GM20431 (cell line): ENCODE measurements at regions not wholly inside any gene's neighbourhood (a gene's known extent, or its start where the extent isn't known, plus 50 kb on each side); places are given as distances from the start of the nearest gene placed in this dataset.

Experiments used
- in situ Hi-C: fragments of 300-500 bp; cut with MseI, MboI; formaldehyde crosslinking; loops from one replicate; pipeline ENCODE4 v1.15.0; 2020; ENCODE audit warnings: low sequenced_read_pairs; ENCODE audit not compliant: unreplicated experiment

- in situ Hi-C loops = no loop called here
Measured at GRCh38 chr22:48270731-48271130, 1508.3 kb downstream of the TBC1D22A start.

DNA sequence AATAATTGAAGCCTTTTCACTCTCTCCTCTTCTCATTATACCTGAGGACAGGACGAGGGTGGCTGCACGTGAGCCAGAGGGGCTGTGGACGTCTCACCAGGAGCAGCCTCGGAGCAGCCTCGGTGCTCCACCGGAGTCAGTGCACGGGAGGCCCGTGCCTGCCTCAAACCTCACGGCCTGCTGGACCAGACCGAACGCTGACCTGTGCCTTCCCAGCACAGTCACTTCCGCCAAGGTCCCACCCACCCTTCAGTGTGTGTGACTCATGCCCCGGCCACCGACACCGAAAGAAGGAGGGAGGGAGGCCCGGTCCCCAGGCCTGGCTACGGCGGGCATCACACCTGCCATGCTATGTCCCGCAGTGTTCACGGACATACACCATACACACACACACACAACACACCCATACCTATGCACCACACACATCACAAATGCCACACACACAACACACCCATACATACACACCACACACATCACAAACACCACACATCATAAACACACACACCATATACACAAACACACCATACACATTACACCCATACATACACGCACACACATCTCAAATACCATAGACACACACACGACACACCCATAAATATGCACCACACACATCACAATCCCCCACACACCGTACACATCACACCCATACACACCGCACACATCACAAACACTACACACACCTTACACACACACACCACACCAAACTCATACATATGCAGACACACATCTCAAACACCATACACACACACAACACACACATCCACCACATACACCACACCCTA lies 1506.5 kb downstream of the TBC1D22A start:
- in situ Hi-C loops = no loop called here

DNA sequence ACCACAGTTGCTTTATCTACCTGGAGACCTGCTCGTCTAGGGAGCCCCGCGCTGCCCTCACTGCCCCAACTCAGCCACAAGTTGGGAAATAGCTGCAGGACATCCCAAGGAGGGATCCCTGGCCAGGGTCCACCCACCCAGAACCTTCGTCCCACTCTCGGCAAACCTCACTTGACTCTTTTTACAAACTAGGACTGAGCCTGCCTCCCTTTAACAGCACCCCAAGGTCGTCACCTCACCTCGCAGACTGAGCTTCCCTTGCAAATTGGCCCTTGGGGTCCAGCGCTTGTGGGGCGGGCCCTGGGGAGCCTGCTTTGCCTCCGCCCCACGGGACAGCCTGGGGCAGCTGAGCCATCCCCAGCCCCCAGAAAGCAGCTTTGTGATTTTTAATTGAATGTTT lies 1505.8 kb downstream of the TBC1D22A start:
- in situ Hi-C loops = no loop called here

- in situ Hi-C loops = no loop called here
Measured at GRCh38 chr22:48267681-48268080, 1505.2 kb downstream of the TBC1D22A start.

DNA sequence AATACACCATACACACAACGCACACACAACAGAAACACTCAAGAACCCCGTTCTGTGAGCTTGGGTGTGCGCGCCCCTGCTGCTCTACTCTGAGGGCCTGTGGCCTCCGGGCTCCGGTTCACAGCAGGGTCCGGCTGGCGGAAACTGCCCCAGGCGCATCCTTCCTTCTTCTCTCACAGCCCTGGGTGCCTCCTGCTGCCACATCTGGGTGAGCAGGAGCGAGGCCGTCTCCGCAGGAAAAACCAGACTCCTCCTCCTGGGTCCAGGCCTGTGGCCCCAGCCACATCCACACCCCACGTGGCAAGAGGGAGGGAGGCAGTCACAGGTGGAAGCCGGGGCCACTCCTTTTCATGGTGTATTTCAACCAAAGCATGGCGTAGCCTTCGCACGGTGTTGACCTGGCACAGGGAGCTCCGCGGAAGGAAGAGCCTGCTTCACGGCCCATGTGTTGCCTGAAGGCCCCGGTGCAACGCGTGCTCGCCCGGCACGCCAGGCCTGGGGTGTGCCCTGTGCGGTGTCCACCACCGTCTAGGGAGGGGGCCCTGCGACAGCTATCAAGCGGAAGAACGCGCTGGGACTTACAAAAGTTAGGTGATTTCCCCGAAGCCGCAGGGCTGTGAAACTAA lies 1502.7 kb downstream of the TBC1D22A start:
- in situ Hi-C loops = no loop called here

DNA sequence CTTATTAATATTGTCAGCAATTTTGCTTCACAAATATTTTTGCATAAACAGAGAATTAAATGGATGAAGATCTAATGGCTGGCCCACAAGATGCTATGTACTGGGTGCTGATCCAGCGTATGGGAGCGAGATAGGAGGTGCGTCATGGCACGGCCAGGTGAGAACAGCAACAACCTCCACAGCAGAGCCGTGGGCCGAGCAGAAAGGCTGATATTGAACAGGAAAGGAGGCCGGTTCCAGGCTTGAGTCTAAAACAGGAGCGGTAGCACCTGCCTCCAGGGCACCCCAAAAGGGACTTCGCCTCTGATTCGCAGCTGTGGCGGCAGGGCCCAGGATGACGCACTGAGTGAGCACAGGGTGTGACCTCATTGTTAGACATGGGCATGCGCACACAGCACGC lies 1502.1 kb downstream of the TBC1D22A start:
- in situ Hi-C loops = no loop called here

GRCh38 chr22:48263791-48264351 lies 1501.4 kb downstream of the TBC1D22A start:
- in situ Hi-C loops = no loop called here

DNA sequence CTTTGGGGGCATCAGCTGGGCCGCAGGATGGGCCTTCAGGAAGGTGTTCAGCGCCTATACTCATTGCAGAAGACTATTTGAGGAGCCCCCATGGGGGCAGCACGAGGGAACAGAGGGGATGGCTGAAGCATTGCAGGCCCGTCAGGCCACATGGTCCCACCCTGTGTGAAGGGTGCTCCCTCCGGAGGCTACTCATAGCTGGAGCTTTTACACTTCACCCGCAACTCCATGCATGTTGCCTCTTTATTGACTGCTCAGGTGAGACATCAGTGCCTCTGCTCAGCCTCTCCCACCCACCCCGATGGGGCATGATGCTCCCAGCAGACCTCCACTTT lies 1500.9 kb downstream of the TBC1D22A start:
- in situ Hi-C loops = no loop called here

- in situ Hi-C loops = no loop called here
Measured at GRCh38 chr22:48262596-48263430, 1500.4 kb downstream of the TBC1D22A start.

DNA sequence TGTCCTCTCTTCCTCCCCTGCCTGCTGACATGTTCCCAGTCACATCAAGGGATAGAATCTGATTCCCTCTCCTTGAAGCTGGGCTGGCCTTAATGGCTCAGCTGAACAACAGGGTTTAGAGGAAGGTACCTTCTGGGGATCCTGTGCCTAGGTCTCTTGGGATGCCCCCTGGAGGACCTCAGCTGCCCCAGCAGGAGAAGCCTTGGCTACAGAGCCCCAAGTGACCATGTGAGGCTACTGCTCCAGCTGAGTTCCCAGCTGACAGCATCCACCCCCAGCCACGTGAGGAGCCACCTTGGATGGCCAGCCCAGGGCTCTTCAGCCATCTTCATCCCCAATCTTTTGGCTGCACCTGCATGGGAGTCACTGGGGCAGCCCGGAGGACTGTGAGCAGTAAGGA lies 1499.3 kb downstream of the TBC1D22A start:
- in situ Hi-C loops = no loop called here

- in situ Hi-C loops = no loop called here
Measured at GRCh38 chr22:48261048-48261621, 1498.7 kb downstream of the TBC1D22A start.

DNA sequence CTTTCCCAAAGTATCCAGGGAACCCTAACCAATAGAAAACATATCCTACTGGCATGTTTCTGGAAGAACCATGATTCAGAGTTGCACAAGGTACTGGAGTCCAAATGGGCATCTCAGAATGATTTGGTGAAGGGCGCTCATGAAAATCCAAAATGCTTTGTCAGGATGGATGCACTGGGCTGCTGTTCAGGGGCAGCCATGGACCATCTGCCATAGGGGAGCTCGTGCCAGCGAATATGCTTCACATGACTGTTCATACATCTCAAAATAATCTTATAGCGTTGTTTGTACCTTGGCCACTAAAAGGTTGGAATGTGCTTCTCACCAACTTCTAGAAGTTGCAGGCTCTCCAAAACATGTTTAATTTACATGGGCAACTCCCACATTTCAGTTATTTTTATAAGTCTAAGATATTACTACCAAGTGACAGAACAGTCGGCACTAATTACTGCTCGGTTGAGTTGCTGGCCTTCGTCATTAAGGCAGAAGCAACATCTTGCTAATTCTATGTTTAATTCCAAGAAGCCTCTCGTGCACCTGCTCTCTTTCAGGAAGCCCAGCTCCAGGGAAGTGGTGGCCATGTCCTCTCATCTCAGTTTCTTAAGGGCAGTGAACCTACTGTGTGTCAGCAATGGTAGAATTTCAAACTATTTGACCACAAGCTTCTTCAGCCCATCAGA lies 1497.7 kb downstream of the TBC1D22A start:
- in situ Hi-C loops = no loop called here

DNA sequence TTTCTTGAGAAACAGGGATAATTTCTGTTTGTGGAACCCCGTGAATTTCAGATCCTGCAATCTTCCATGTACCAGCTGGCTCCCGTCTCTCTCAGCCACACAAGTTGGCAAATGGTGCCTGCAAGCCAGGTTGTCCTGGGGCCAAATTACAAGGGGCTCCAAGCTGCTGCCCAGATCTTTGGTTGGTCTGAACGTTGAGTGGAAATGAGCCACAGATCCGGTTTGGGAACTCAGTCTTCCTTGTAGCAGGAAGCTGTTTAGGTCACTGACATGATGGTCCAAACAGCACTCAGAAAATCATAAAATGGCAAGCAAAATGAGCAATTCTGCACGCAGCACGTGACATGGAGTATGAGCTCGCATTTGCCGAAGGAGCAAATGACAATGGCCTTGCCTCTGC lies 1496.4 kb downstream of the TBC1D22A start:
- in situ Hi-C loops = no loop called here

DNA sequence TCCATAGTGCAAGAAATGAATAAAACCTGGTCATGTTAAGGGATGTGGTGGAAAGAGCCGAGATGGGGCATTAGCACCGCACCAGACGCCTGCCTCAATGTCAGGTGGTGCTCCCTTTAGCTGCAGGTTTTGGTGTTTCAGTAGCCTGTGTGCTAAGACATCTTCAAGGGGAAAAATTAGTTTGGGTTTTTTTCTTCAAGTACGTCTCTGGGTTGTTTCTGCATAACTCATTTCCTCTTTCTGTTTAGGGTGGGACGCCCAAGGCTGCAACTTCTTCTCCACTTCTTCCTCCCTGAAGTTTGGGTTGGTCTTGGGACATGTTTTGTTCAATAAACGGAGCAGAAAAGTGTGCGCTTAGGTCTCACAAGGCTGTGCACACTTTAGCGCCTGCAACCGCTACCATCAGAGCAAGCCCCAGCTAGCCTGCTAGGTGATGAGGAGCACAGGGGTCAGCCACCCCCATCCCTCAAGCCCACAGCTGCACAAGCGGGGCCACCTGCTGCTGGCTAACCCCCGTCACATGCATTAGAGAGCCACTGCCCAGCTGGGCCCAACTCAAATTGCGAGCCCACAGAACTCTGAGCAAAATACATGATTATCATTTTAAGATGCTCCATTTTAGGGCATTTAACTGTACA lies 1495.7 kb downstream of the TBC1D22A start:
- in situ Hi-C loops = no loop called here

GRCh38 chr22:48257685-48258055 lies 1495.2 kb downstream of the TBC1D22A start:
- in situ Hi-C loops = no loop called here

GRCh38 chr22:48256776-48257684 lies 1494.6 kb downstream of the TBC1D22A start:
- in situ Hi-C loops = no loop called here

- in situ Hi-C loops = no loop called here
Measured at GRCh38 chr22:48256041-48256739, 1493.7 kb downstream of the TBC1D22A start.

- in situ Hi-C loops = no loop called here
Measured at GRCh38 chr22:48254311-48254873, 1491.9 kb downstream of the TBC1D22A start.
